ENCODE measurements at regions not wholly inside any gene's neighbourhood (a gene's known extent, or its start where the extent isn't known, plus 50 kb on each side); places are given as distances from the start of the nearest gene placed in this dataset.

GRCh38 chr4:189763583-189763982 is 177.1 kb upstream of the FRG1 start:
- no peak for DNase-seq (ENCODE audit: low read depth)

GRCh38 chr4:189765301-189765700 is 175.4 kb upstream of the FRG1 start:
- no peak for DNase-seq (ENCODE audit: low read depth)

- no peak for DNase-seq (ENCODE audit: low read depth)
These were observed 174.9 kb upstream of the FRG1 start for GRCh38 chr4:189765736-189766135.

GRCh38 chr4:189767941-189768340 is 172.7 kb upstream of the FRG1 start:
- DNase-seq (ENCODE audit: low read depth), result no peak

DNA sequence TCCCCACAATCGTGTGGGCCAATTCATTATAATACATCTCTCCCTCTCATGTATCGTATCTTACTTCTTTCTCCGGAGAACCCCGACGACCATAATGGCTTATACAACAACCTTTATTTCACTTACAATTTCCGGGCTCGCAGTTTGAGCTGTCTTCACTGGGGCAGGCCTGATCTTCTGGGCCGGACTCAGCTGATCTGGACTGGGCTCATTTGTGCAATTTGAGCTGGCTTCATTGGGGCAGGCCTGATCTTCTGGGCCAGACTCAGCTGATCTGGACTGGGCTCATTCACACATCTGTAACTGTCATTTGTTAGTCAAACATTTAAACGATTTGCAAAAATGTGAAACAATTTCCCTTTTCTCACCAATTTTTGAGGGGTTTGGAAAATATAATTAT is 171.5 kb upstream of the FRG1 start:
- peak; percentile 75 for DNase-seq (ENCODE audit: low read depth)

- DNase-seq (ENCODE audit: low read depth), result peak; percentile 76
These were observed 168.8 kb upstream of the FRG1 start for GRCh38 chr4:189771696-189772361.

DNA sequence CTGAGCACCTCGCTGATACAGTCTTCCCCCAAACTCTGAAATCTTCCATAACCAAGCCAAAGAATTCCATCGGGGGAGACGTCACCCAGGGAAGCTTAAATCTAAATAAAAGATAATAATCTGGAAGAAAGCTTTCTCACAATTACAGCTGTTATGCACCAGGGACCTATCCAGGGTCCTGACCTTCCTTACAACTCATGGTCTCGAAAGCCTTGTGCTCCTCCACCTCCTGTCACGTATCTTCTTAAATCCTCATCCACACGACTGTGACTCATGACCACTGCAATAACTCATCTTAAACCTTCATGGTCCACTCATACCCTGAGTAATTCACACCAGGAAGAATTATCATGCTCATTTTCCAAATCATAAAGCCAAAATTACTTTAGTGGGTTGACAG is 166.8 kb upstream of the FRG1 start:
- DNase-seq (ENCODE audit: low read depth), result peak; percentile 90

DNA sequence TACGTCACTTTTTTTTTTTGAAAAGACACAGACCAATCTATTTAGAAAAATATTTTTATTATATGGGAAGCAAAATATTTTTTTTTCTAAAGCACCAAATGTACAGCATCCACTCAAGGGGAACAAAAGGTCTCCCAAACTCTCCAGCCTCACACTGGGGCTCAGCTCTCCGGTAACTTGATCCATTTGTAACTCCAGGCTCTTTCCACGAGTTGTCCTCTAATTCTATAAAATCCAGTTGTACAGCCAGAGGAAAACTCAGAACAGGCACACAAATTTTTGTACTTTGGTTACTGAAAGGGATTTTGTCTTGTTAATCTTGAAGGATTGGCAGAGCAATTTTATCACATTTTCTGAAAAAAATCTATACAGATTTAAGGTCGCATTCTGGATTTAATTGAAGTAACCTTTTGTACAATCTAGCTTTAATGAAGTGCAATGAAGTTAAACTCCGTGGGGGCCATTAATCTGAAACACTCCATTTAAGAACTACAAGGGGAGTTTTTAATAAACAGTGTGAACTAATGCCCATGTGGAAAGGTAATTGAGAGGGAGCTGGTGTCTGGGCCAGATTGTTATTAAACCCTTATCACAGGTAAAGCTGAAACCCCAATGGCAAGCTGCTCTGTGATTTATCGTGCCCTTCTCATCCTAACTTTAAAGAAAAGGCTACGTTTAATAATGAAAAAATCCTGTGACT is 161.2 kb upstream of the FRG1 start:
- no peak for DNase-seq (ENCODE audit: low read depth)

GRCh38 chr4:189780391-189780790 is 160.3 kb upstream of the FRG1 start:
- no peak for DNase-seq (ENCODE audit: low read depth)

DNA sequence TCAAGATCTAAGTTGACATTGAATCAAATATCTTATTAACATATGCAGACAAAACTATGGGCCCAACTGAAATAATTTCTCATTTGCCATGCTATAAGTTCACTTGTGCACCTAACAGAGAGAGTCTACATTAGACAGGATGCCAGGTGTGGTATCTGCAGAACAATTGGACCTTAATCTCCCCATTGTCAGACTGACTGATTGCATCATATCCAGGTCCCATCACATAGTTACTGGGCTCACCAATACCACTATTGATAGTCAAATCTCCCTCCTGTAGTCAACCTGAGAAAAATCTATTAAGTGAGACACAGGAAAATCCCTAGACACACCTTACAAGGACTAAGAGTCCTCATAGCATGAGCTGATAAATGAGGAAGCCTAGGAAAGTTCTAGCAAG is 156.0 kb upstream of the FRG1 start:
- DNase-seq (ENCODE audit: low read depth), result no peak

DNA sequence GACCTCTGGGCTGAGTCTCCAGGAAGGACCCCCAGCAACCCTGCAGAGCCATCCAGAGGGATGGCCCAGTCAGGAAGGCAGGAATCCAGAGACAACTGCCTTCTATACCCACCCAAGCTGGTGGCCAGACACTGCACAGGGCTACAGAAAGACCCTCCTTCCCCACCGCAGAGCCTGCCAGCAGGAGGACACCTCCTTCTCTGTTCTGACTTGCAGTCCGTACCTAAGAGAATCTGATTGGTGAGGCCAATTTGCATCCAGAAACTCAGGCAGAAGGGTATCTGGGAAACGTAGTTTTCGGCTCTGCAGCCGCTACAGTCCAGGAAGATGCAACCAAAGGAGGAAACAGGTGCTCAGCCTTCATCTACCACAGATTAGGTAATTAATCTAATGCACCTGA is 155.4 kb upstream of the FRG1 start:
- no peak for DNase-seq (ENCODE audit: low read depth)

- no peak for DNase-seq (ENCODE audit: low read depth)
These were observed 154.2 kb upstream of the FRG1 start for GRCh38 chr4:189786447-189786846.

GRCh38 chr4:189787216-189788031 is 153.2 kb upstream of the FRG1 start:
- no peak for DNase-seq (ENCODE audit: low read depth)

DNA sequence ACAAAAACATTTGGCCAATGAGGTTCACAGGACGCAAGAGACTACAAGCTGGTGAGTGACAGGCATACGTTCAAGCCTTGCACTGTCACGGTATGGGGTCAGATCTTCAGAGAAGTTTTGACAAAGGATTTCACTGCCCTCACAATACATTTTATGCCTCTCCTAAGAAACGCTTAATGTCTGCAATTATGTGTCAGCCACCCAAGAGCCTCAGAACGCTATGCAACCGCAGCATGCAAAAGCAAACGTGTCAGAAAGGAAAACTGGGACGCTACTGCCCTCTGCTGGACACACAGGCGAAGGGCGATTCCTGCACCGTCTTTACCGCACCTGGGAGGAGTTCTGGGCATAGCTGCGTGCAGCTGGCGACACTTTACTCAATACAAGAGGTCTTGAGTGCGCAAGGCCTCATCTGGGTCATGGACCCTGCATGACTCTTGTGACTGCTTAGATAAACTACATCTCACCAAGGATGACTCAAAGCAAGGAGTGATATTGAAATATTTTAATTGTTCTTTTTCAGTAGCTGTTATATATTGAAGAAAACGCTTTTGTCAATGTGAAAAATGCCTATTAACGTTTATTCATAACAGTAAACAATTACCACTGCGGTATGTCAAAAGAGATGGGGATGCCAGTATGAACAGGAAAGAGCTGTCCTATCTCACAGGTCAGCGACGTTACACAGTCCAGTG is 147.6 kb upstream of the FRG1 start:
- DNase-seq (ENCODE audit: low read depth), result peak; percentile 71

GRCh38 chr4:189800545-189801088 is 140.1 kb upstream of the FRG1 start:
- DNase-seq (ENCODE audit: low read depth), result no peak

DNA sequence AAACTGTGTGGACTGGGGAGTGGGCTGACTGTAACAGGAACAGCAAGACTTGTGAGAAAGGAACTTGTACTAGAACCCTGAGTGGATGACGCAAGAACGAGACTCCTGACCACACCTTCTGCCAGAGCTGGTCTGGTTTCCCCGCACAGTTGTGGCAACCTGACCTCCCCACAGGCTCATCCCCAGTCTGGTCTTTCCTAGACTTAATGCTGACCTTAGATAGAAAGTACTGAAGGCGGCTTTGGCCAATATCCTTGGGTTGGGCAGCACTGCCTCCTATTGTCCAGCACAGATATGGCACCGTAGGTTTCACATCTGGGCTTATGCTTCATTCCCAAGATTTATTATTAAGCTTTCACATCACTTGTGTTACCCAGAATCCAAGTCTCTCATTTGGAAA is 137.8 kb upstream of the FRG1 start:
- DNase-seq (ENCODE audit: low read depth), result no peak

DNA sequence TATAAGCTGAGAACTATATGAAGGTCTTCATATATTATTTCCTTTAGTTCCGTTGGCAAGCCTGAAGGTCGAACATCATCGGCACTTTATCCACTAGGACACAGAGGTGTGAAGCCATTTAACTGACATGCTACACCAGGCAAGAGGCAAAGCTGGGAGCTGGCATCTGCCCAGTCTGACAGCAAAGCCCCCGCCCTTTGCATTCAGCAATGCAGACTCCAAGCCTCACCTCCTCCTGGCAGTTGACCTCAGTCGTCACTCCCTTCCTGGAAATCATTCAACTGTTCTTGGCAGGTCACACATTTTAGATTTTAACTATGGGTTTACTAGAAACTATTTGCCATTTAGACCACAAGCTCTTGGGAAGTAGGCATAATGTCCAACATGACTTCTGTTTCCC is 135.8 kb upstream of the FRG1 start:
- DNase-seq (ENCODE audit: low read depth), result no peak

DNA sequence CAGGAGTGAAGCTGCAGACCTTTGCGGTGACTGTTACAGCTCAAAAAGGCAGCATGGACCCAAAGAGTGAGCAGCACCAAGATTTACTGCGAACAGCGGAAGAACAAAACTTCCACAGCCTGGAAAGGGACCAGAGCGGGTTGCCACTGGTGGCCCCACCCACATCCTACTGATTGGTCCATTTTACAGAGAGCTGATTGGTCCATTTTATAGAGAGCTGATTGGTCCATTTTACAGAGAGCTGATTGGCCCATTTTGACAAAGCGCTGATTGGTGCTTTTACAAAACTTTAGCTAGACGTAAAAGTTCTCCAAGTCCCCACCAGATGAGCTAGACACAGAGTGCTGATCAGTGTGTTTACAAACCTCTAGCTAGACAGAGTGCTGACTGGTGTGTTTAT is 134.2 kb upstream of the FRG1 start:
- no peak for DNase-seq (ENCODE audit: low read depth)

- DNase-seq (ENCODE audit: low read depth), result no peak
These were observed 133.6 kb upstream of the FRG1 start for GRCh38 chr4:189807031-189807430.

GRCh38 chr4:189809241-189809735 is 131.4 kb upstream of the FRG1 start:
- no peak for DNase-seq (ENCODE audit: low read depth)

GRCh38 chr4:189809839-189810238 is 130.8 kb upstream of the FRG1 start:
- no peak for DNase-seq (ENCODE audit: low read depth)

Measured in Daoy (cell line).